Lung (tissue), 11 donors: ENCODE measurements at regions not wholly inside any gene's neighbourhood (a gene's known extent, or its start where the extent isn't known, plus 50 kb on each side); places are given as distances from the start of the nearest gene placed in this dataset.

Experiments
- ATAC-seq: fragments of 200-7000 bp; cut with Tn5 transposase; one replicate; pipeline ENCODE4 v1.9.1; 2020; ENCODE audit warnings: moderate number of reproducible peaks; ENCODE audit not compliant: insufficient read depth, low FRiP score
- DNase-seq, 3 donors: peaks; one replicate each; pipeline ENCODE4 v3.0.0-alpha.2; 2013 to 2017
- H3K27ac ChIP-seq, 2 donors: one replicate each; pipeline ENCODE4 v1.5.1; 2013; ENCODE audit warnings: mild to moderate bottlenecking in 2 of 2, moderate library complexity in 2 of 2, control low read depth in 1 of 2, inconsistent platforms in 1 of 2, low read depth in 1 of 2, low read length in 1 of 2
- H3K27me3 ChIP-seq, 3 donors: one replicate each; pipeline ENCODE4 v1.5.1; 2013; ENCODE audit warnings: low read length in 2 of 3; ENCODE audit not compliant: control insufficient read depth in 3 of 3, insufficient read depth in 3 of 3
- H3K36me3 ChIP-seq, 4 donors: one replicate each; pipeline ENCODE4 v1.5.1; 2013; ENCODE audit warnings: low read length in 4 of 4, mild to moderate bottlenecking in 1 of 4, moderate library complexity in 1 of 4; ENCODE audit not compliant: control insufficient read depth in 4 of 4, insufficient read depth in 4 of 4
- H3K4me1 ChIP-seq, 5 donors: one replicate each; pipeline ENCODE4 v1.5.1; 2013; ENCODE audit warnings: low read length in 5 of 5, mild to moderate bottlenecking in 2 of 5, moderate library complexity in 1 of 5; ENCODE audit not compliant: control insufficient read depth in 5 of 5, insufficient read depth in 5 of 5
- H3K4me3 ChIP-seq: one replicate; pipeline ENCODE4 v1.5.1; 2013; ENCODE audit warnings: mild to moderate bottlenecking, control low read depth, moderate library complexity
- H3K9ac ChIP-seq, 2 donors: one replicate each; pipeline ENCODE4 v1.5.1; 2013; ENCODE audit warnings: low read length in 2 of 2, control low read depth in 1 of 2; ENCODE audit not compliant: insufficient read depth in 1 of 2
- H3K9me3 ChIP-seq, 4 donors: one replicate each; pipeline ENCODE4 v1.5.1; 2013; ENCODE audit warnings: low read length in 3 of 4, mild to moderate bottlenecking in 1 of 4, moderate library complexity in 1 of 4; ENCODE audit not compliant: control insufficient read depth in 4 of 4, insufficient read depth in 3 of 4
- WGBS, 2 donors: extraction: QIAGEN DNeasy Blood & Tissue Kit; methylation state at CpG; one replicate each; pipeline ENCODE4 v1.1.7; 2013; 5-methylcytosine and 5-hydroxymethylcytosine counted together
- TF ChIP-seq, protein P1 (sequence below): IDR thresholded peaks from 2 replicates; pipeline ENCODE4 v1.5.1; 2012; ENCODE audit warnings: mild to moderate bottlenecking; ENCODE audit errors: control extremely low read depth, extremely low read depth
- donor health status: control.
- donor health status: control.
- donor health status: Bipolar disorder and iron deficiency.
- donor health status: healthy.
- donor health status: DM: yes; HTN: yes; CAD: no.

DNA sequence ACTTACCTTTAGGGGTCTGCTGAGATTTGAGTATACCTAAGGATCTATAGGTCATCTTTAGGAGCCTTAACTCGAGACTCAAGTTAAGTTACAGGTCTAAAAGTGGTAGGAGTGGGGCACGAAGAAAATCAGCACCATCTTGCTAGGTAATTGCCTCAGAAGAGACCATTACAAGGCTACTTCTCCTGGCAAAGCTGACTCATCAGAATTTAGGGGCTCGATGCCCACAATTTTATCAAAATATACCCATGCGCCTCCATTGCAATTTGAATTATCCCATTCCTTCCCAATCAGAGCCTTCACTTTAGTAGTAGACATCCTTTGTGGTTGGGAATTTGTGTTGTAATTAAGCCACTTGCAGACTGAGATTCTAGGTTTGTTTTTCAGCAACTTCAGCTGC lies 1994.3 kb downstream of the MRPL39 start:
- DNase-seq = no peak
- TF ChIP-seq, protein P1, sequence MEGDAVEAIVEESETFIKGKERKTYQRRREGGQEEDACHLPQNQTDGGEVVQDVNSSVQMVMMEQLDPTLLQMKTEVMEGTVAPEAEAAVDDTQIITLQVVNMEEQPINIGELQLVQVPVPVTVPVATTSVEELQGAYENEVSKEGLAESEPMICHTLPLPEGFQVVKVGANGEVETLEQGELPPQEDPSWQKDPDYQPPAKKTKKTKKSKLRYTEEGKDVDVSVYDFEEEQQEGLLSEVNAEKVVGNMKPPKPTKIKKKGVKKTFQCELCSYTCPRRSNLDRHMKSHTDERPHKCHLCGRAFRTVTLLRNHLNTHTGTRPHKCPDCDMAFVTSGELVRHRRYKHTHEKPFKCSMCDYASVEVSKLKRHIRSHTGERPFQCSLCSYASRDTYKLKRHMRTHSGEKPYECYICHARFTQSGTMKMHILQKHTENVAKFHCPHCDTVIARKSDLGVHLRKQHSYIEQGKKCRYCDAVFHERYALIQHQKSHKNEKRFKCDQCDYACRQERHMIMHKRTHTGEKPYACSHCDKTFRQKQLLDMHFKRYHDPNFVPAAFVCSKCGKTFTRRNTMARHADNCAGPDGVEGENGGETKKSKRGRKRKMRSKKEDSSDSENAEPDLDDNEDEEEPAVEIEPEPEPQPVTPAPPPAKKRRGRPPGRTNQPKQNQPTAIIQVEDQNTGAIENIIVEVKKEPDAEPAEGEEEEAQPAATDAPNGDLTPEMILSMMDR = no peak
- Histone ChIP-seq H3K9ac (no peak overlapping the region), H3K27ac (no peak overlapping the region), H3K9me3 (no peaks in the 10 kb centered on the region), H3K36me3 (no peaks in the 10 kb centered on the region), H3K4me1 (no peaks in the 10 kb centered on the region), H3K4me3 (no peak overlapping the region), H3K27me3 (no peaks in the 10 kb centered on the region)
- ATAC-seq = no peak
- 62 to 79% methylated on average over 4 of the region's 4 CpGs for WGBS, 2 donors

DNA sequence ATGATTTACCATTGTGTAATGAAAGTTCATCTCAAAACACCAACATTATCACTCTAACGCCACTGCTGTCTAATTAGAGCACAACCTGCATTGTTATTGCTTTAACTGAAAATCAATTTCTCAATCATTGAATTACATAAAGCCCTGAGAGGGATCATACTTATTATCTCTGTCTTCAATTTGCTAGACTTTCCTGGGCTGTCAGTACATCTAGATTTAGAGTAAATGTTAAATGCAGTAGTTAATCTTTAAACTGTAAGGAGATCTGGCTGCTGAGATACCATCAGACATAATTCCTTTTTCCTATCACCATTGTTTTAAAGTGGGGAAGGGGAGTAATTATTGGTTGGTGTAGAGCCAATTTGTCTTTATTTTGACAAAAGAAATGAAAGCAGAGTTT lies 1995.1 kb downstream of the MRPL39 start:
- no peaks in the 10 kb centered on the region for H3K9me3 ChIP-seq
- H3K4me1 ChIP-seq = no peaks in the 10 kb centered on the region
- H3K27ac ChIP-seq = no peak overlapping the region
- 92 to 93% methylated on average over 1 of the region's 1 CpG for WGBS, 2 donors
- no peak overlapping the region for H3K4me3 ChIP-seq
- no peak for DNase-seq
- H3K36me3 ChIP-seq = no peaks in the 10 kb centered on the region
- TF ChIP-seq, protein P1 = no peak
- no peaks in the 10 kb centered on the region for H3K27me3 ChIP-seq
- no peak overlapping the region for H3K9ac ChIP-seq
- no peak for ATAC-seq

DNA sequence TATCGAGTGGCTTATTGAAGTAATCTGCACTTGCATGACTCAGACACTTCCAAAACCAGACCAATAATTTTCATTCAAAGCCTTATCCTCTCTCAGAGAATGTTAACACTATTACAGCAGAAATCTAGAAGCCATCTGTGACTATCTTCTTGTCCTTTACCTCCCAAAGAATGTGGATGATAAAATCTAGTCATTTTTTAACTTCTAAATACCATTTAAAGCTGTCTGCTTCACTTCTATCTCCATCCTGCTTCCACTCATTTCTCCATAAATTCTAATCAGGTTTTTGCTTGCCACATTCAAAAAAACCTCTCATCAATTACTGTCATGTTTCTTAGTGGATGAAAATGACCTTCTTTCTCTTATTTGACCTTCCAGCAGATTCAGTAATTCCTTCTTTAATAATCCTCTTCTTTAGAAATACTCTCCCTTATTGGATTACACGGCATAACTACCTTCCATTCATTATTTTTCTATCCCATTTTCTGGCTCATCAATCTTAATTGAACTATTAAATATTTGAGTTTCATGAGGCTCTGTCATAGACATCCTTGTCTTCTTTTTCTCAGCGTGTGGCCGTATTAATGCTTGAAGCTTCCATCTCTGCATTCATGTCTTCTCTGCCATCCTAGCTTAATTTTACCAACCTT lies 1999.4 kb downstream of the MRPL39 start:
- DNase-seq = no peak
- Histone ChIP-seq H3K27me3 (no peaks in the 10 kb centered on the region), H3K27ac (no peak overlapping the region), H3K36me3 (no peaks in the 10 kb centered on the region), H3K4me3 (no peak overlapping the region), H3K9me3 (no peaks in the 10 kb centered on the region), H3K9ac (no peak overlapping the region), H3K4me1 (no peaks in the 10 kb centered on the region)
- 82 to 83% methylated on average over 4 of the region's 4 CpGs for WGBS, 2 donors
- ATAC-seq = no peak
- TF ChIP-seq, protein P1 = no peak

DNA sequence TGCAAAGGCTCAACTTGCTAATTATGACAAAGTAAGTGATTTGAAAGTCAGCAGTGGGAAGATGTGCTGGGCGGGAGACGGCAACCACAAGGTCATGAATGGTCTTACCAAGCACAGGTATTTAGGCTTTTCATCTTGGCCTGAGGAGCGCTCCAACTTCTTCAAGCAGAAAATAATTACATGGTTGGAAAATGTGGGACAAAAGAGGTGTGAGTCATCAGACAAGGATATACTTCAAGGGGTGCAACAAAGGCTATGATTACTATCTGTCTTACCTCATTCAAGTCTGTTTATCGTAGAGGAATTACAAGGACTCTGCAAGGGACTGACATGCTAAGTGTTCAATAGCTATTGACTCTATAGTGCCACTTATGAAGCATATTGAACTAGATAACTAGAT lies 2005.7 kb downstream of the MRPL39 start:
- TF ChIP-seq, protein P1 = no peak
- H3K9me3 ChIP-seq = no peaks in the 10 kb centered on the region
- H3K36me3 ChIP-seq = no peaks in the 10 kb centered on the region
- no peak for DNase-seq
- H3K4me3 ChIP-seq = no peak overlapping the region
- H3K27ac ChIP-seq = no peak overlapping the region
- H3K9ac ChIP-seq = no peak overlapping the region
- no peak for ATAC-seq
- no peaks in the 10 kb centered on the region for H3K27me3 ChIP-seq
- H3K4me1 ChIP-seq = no peaks in the 10 kb centered on the region
- 93 to 96% methylated on average over 4 of the region's 4 CpGs for WGBS, 2 donors
